Esophagus muscularis mucosa (tissue), 4 donors: ENCODE measurements at regions not wholly inside any gene's neighbourhood (a gene's known extent, or its start where the extent isn't known, plus 50 kb on each side); places are given as distances from the start of the nearest gene placed in this dataset.

Experiments
- EP300 ChIP-seq: sonication (generic); formaldehyde crosslinking; IDR thresholded peaks from one replicate; pipeline ENCODE4 v1.6.1; 2017; ENCODE audit warnings: antibody characterized with exemption
- POLR2A ChIP-seq: fragments of 450-650 bp; IDR thresholded peaks from one replicate; pipeline ENCODE4 v1.6.1; 2017; ENCODE audit warnings: antibody characterized with exemption, moderate library complexity, mild to moderate bottlenecking, low read depth
- POLR2AphosphoS5 ChIP-seq, 2 donors: sonication (generic); formaldehyde crosslinking; IDR thresholded peaks; one replicate each; pipeline ENCODE4 v1.6.1; 2017; ENCODE audit warnings: antibody characterized with exemption in 2 of 2
- TF ChIP-seq, protein P1 (sequence below), 3 experiments: fragments of 200-600 bp in 2 of 3; fragments of 450-650 bp in 1 of 3; sonication (generic) in 2 of 3; IDR thresholded peaks; one replicate each; pipeline ENCODE4 v1.5.1; 2017 to 2019; ENCODE audit warnings: antibody characterized with exemption in 3 of 3, mild to moderate bottlenecking in 2 of 3, moderate library complexity in 1 of 3

DNA sequence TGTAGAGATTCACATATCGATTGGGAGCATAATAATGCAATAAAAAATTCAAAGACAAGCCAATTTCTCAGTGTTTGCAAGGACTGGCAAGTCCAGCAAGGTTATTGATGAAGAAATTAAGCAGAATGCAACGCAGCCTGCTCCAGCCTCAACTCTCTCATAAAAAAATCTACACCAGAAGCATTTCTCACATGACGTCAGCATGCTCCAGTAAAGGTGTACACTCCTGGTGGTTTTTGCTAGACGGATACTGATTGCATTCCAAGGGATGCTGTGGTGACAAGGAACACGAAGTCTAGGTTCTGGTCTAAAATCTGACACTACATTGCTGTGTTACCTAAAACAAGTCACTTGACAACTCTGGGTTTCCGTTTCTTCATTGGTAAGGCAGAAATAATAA, 131.9 kb upstream of the PRNP start:
- TF ChIP-seq POLR2AphosphoS5 (IDR thresholded peaks at IDR 0.05) (no peak), POLR2A (no peak), EP300 (no peak)
- TF ChIP-seq, protein P1, sequence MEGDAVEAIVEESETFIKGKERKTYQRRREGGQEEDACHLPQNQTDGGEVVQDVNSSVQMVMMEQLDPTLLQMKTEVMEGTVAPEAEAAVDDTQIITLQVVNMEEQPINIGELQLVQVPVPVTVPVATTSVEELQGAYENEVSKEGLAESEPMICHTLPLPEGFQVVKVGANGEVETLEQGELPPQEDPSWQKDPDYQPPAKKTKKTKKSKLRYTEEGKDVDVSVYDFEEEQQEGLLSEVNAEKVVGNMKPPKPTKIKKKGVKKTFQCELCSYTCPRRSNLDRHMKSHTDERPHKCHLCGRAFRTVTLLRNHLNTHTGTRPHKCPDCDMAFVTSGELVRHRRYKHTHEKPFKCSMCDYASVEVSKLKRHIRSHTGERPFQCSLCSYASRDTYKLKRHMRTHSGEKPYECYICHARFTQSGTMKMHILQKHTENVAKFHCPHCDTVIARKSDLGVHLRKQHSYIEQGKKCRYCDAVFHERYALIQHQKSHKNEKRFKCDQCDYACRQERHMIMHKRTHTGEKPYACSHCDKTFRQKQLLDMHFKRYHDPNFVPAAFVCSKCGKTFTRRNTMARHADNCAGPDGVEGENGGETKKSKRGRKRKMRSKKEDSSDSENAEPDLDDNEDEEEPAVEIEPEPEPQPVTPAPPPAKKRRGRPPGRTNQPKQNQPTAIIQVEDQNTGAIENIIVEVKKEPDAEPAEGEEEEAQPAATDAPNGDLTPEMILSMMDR (IDR thresholded peaks at IDR 0.05): no peak
